Psoas muscle (tissue), 7 donors: ENCODE measurements at regions not wholly inside any gene's neighbourhood (a gene's known extent, or its start where the extent isn't known, plus 50 kb on each side); places are given as distances from the start of the nearest gene placed in this dataset.

ENCODE experiments used
- ATAC-seq, 4 donors: fragments of 200-7000 bp; cut with Tn5 transposase; one replicate each; pipeline ENCODE4 v1.9.1; 2020; ENCODE audit warnings: moderate library complexity in 3 of 4, mild to moderate bottlenecking in 2 of 4
- DNase-seq, 2 donors: peaks; one replicate each; pipeline ENCODE4 v3.0.0-alpha.2; 2020
- H3K27ac ChIP-seq: fragments of 200-600 bp; one replicate; pipeline ENCODE4 v1.8.0; 2022
- H3K27me3 ChIP-seq, 3 donors: fragments of 200-600 bp in 1 of 3; one replicate each; pipeline versions ENCODE4 v1.6.1 to v1.8.0; 2013 to 2022; ENCODE audit warnings: low read length in 2 of 3, mild to moderate bottlenecking in 2 of 3, moderate library complexity in 1 of 3; ENCODE audit not compliant: insufficient read depth in 3 of 3
- H3K36me3 ChIP-seq, 2 donors: fragments of 200-600 bp in 1 of 2; one replicate each; pipeline versions ENCODE4 v1.6.1 to v1.8.0; 2013 to 2022; ENCODE audit warnings: low read depth in 1 of 2, mild to moderate bottlenecking in 1 of 2, moderate library complexity in 1 of 2; ENCODE audit not compliant: insufficient read depth in 1 of 2
- H3K4me1 ChIP-seq: fragments of 200-600 bp; one replicate; pipeline ENCODE4 v1.8.0; 2022
- H3K4me3 ChIP-seq: fragments of 200-600 bp; one replicate; pipeline ENCODE4 v1.8.0; 2022; ENCODE audit warnings: mild to moderate bottlenecking
- H3K9me3 ChIP-seq: fragments of 200-600 bp; one replicate; pipeline ENCODE4 v1.8.0; 2022
- whole genome bisulfite sequencing, 3 donors: extraction: QIAGEN DNeasy Blood & Tissue Kit; methylation state at CpG; one replicate each; pipeline versions ENCODE4 v1.1.6 to v1.1.7; 2013; 5-methylcytosine and 5-hydroxymethylcytosine counted together
- intact Hi-C, 2 donors: fragments of 100-400 bp; cut with DNase I; formaldehyde crosslinking; loops; one replicate each; pipeline versions ENCODE4 v1.11.0 to v1.14.2; 2022
- TF ChIP-seq, protein P1 (sequence below): fragments of 200-600 bp; IDR thresholded peaks from one replicate; pipeline ENCODE4 v1.8.0; 2022; ENCODE audit warnings: antibody characterized with exemption
- donor health status: healthy with polysubstance abuse.
- donor health status: DM: no; HTN: no; CAD: no; lungs with moderate emphysema.
- donor health status: Bipolar disorder and iron deficiency.
- donor health status: healthy.
- donor health status: DM: yes; HTN: yes; CAD: no.
- donor health status: DM: no; HTN: no; CAD: no.
- donor health status: DM: yes; HTN: yes; CAD: no.

DNA sequence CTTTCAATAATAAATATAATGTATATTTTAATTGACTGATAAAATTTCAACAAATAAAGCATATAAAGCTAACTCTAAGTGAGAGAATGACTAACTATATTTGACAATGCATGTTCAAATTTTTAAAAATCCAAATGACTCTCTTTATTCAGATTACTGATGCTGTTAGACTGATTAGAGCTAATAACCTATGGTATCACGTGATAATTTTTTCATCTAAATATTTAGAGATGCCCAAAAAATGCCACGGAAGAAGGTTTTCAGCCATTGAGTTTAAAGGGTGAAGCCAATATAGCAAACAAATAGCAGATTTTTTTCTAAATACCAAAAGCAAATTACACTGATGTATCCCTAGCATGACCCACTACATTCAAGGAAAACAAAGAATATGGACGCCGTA, 61.1 kb upstream of the OR10J4 start:
- H3K27me3 ChIP-seq, result no peaks in the 10 kb centered on the region
- no peak overlapping the region for H3K27ac ChIP-seq
- H3K4me1 ChIP-seq, result no peaks in the 10 kb centered on the region
- no peaks in the 10 kb centered on the region for H3K36me3 ChIP-seq
- 85 to 88% (median 85%) methylated on average over 4 of the region's 4 CpGs for WGBS, 3 donors
- DNase-seq (no peak), ATAC-seq (no peak)
- TF ChIP-seq, protein P1, sequence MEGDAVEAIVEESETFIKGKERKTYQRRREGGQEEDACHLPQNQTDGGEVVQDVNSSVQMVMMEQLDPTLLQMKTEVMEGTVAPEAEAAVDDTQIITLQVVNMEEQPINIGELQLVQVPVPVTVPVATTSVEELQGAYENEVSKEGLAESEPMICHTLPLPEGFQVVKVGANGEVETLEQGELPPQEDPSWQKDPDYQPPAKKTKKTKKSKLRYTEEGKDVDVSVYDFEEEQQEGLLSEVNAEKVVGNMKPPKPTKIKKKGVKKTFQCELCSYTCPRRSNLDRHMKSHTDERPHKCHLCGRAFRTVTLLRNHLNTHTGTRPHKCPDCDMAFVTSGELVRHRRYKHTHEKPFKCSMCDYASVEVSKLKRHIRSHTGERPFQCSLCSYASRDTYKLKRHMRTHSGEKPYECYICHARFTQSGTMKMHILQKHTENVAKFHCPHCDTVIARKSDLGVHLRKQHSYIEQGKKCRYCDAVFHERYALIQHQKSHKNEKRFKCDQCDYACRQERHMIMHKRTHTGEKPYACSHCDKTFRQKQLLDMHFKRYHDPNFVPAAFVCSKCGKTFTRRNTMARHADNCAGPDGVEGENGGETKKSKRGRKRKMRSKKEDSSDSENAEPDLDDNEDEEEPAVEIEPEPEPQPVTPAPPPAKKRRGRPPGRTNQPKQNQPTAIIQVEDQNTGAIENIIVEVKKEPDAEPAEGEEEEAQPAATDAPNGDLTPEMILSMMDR, result no peak
- no peak overlapping the region for H3K4me3 ChIP-seq
- H3K9me3 ChIP-seq, result peaks cover 3% of the 10 kb centered on the region
- intact Hi-C loops, result loop anchor here in 1 of 2 donors (5.0 kb wide), 1 partner anchor 1674 kb away; no protein-coding TSS in a partner anchor
